ENCODE measurements at regions not wholly inside any gene's neighbourhood (a gene's known extent, or its start where the extent isn't known, plus 50 kb on each side); places are given as distances from the start of the nearest gene placed in this dataset.
"Not testable (repeated sequence)": the region's sequence is repeated elsewhere in the genome, so short reads cannot be mapped to it uniquely, and the experiment has no call there.

DNA sequence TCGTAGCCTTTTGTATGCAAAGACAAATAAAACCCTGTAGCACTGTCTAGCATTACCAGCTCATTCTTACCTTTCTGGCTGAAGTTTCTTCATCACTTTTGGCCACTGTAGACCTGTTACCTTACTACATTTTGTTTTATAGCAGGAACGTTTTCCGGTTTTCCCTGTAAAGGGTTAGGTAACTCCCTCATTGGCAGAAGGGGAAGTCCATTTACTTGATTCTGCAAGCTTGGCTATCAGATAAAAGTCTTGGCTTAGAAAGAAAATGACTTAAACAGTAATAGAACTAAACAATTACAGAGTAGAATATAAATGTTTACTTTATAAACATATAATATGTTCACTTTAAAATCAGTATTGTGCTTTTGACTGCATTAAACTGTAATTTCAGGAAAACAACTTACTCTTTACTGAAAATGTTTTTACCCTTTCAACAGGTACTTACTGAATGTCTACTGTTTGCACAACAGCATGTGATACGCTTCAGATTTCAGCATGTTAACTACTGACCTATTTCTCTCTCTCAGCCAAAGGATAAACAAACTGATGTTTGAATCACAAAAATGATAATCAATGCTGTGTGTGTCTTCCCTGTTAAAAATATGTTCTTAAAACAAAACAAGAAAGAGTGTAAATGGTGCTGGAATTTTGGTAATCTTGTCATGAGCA lies 67.1 kb downstream of the OTUD1 start:
- Histone ChIP-seq H3K27me3 (ENCODE audit: control insufficient read depth, insufficient read depth, low read length) (no peaks in the 10 kb centered on the region), H3K4me3 (ENCODE audit: low read length) (no peak overlapping the region), H3K27ac (ENCODE audit: low read length) (no peak overlapping the region), H3K4me1 (ENCODE audit: control insufficient read depth, insufficient read depth, low read length) (no peaks in the 10 kb centered on the region), H3K9me3 (ENCODE audit: control insufficient read depth, insufficient read depth, low read length) (no peaks in the 10 kb centered on the region), H3K36me3 (ENCODE audit: control insufficient read depth, insufficient read depth, low read length) (no peaks in the 10 kb centered on the region)
- DNase-seq: no peak
- TF ChIP-seq, protein P1, sequence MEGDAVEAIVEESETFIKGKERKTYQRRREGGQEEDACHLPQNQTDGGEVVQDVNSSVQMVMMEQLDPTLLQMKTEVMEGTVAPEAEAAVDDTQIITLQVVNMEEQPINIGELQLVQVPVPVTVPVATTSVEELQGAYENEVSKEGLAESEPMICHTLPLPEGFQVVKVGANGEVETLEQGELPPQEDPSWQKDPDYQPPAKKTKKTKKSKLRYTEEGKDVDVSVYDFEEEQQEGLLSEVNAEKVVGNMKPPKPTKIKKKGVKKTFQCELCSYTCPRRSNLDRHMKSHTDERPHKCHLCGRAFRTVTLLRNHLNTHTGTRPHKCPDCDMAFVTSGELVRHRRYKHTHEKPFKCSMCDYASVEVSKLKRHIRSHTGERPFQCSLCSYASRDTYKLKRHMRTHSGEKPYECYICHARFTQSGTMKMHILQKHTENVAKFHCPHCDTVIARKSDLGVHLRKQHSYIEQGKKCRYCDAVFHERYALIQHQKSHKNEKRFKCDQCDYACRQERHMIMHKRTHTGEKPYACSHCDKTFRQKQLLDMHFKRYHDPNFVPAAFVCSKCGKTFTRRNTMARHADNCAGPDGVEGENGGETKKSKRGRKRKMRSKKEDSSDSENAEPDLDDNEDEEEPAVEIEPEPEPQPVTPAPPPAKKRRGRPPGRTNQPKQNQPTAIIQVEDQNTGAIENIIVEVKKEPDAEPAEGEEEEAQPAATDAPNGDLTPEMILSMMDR (IDR thresholded peaks at IDR 0.05): no peak
- no peak for ATAC-seq
- no peaks in the 10 kb centered on the region for H3K36me3 Mint-ChIP-seq
- H3K4me1 Mint-ChIP-seq: no peaks in the 10 kb centered on the region
- H3K9me3 Mint-ChIP-seq: peaks cover 2 to 4% of the 10 kb centered on the region in 2 donors
- intact Hi-C loops (cut with micrococcal nuclease): no loop called here
- 80% methylated on average over 4 of the region's 4 CpGs for WGBS (ENCODE audit: insufficient coverage)
- no peak overlapping the region for H3K27ac Mint-ChIP-seq
- peaks cover 0 to 7% of the 10 kb centered on the region in 2 donors for H3K27me3 Mint-ChIP-seq (ENCODE audit: low read depth in 2 of 2)
- no peak overlapping the region for H3K4me3 Mint-ChIP-seq

DNA sequence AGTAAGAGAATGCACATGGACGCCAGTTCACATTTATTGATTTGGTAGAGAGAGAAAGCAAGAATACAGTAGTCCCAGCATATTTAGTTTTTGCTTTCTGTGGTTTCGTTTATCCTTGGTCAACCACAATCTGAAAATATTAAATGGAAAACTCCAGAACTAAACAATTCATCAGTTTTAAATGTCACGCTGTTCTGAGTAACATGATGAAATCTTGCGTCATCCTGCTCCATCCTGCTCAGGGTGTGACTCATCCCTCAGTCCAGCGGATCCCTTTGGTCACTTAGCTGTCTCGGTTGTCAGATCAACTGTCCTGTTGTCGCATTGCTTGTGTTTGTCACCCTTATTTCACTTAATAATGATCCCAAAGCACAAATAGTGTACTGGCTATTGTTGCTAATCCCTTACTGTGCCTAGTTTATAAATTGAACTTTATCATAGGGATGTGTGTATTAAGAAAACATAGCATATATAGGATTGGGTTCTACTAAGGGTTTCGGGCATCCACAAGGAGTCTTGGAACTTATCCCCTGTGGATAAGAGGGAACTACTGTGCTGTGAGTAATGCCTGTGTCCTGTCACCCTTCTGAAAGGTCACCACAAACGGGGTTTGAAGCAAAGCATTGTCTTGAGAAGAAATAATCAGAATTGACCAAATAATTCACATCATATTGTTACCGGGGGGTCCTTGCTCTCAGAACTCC lies 73.6 kb downstream of the OTUD1 start:
- no peak for DNase-seq
- Mint-ChIP-seq H3K4me3 (no peak overlapping the region), H3K27ac (no peak overlapping the region), H3K27me3 (ENCODE audit: low read depth in 2 of 2) (peaks cover 0 to 11% of the 10 kb centered on the region in 2 donors), H3K9me3 (peaks cover 2 to 4% of the 10 kb centered on the region in 2 donors), H3K4me1 (no peaks in the 10 kb centered on the region), H3K36me3 (no peaks in the 10 kb centered on the region)
- intact Hi-C loops (cut with micrococcal nuclease): no loop called here
- no peak overlapping the region for H3K4me3 ChIP-seq (ENCODE audit: low read length)
- no peaks in the 10 kb centered on the region for H3K4me1 ChIP-seq (ENCODE audit: control insufficient read depth, insufficient read depth, low read length)
- H3K9me3 ChIP-seq (ENCODE audit: control insufficient read depth, insufficient read depth, low read length): no peaks in the 10 kb centered on the region
- TF ChIP-seq, protein P1 (IDR thresholded peaks at IDR 0.05): no peak
- no peak for ATAC-seq
- 86% methylated on average over 10 of the region's 10 CpGs for WGBS (ENCODE audit: insufficient coverage)
- no peaks in the 10 kb centered on the region for H3K27me3 ChIP-seq (ENCODE audit: control insufficient read depth, insufficient read depth, low read length)
- H3K27ac ChIP-seq (ENCODE audit: low read length): no peak overlapping the region
- no peaks in the 10 kb centered on the region for H3K36me3 ChIP-seq (ENCODE audit: control insufficient read depth, insufficient read depth, low read length)

DNA sequence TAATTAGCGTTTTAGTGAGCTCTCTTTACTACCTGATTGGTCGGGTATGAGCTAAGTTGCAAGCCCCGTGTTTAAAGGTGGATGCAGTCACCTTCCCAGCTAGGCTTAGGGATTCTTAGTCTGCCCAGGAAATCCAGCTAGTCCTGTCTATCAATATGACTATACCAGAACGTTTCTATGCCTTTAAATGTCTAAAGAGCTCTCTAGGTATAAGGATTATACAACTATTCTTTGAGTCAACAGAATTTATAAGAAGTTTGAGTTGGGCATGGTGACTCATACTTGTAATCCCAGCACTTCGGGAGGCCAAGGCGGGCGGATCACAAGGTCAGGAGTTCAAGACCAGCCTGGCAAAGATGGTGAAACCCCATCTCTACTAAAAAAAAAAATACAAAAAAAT lies 74.7 kb downstream of the OTUD1 start:
- H3K27ac Mint-ChIP-seq; DNase-seq; H3K27me3 ChIP-seq (ENCODE audit: control insufficient read depth, insufficient read depth, low read length); H3K4me1 ChIP-seq (ENCODE audit: control insufficient read depth, insufficient read depth, low read length); H3K36me3 Mint-ChIP-seq; H3K4me1 Mint-ChIP-seq; H3K4me3 ChIP-seq (ENCODE audit: low read length); intact Hi-C loops (cut with micrococcal nuclease); H3K9me3 Mint-ChIP-seq; H3K27ac ChIP-seq (ENCODE audit: low read length); H3K4me3 Mint-ChIP-seq; H3K9me3 ChIP-seq (ENCODE audit: control insufficient read depth, insufficient read depth, low read length); ATAC-seq; H3K36me3 ChIP-seq (ENCODE audit: control insufficient read depth, insufficient read depth, low read length): not testable (repeated sequence)
- peaks cover 2 to 11% of the 10 kb centered on the region in 2 donors for H3K27me3 Mint-ChIP-seq (ENCODE audit: low read depth in 2 of 2)
- 94% methylated on average over 6 of the region's 7 CpGs for WGBS (ENCODE audit: insufficient coverage)

GRCh38 chr10:23514321-23514720 lies 75.4 kb downstream of the OTUD1 start:
- DNase-seq (no peak), ATAC-seq (no peak)
- intact Hi-C loops (cut with micrococcal nuclease): no loop called here
- Histone ChIP-seq H3K36me3 (ENCODE audit: control insufficient read depth, insufficient read depth, low read length) (no peaks in the 10 kb centered on the region), H3K27me3 (ENCODE audit: control insufficient read depth, insufficient read depth, low read length) (no peaks in the 10 kb centered on the region), H3K4me3 (ENCODE audit: low read length) (no peak overlapping the region), H3K27ac (ENCODE audit: low read length) (no peak overlapping the region), H3K4me1 (ENCODE audit: control insufficient read depth, insufficient read depth, low read length) (no peaks in the 10 kb centered on the region), H3K9me3 (ENCODE audit: control insufficient read depth, insufficient read depth, low read length) (no peaks in the 10 kb centered on the region)
- no peak overlapping the region for H3K27ac Mint-ChIP-seq
- no peaks in the 10 kb centered on the region for H3K4me1 Mint-ChIP-seq
- peaks cover 7 to 11% of the 10 kb centered on the region in 2 donors for H3K27me3 Mint-ChIP-seq (ENCODE audit: low read depth in 2 of 2)
- peaks cover 2 to 5% of the 10 kb centered on the region in 2 donors for H3K9me3 Mint-ChIP-seq
- peaks cover 6% of the 10 kb centered on the region for H3K36me3 Mint-ChIP-seq
- 75% methylated on average over 3 of the region's 4 CpGs for WGBS (ENCODE audit: insufficient coverage)
- H3K4me3 Mint-ChIP-seq: no peak overlapping the region
- TF ChIP-seq, protein P1 (IDR thresholded peaks at IDR 0.05): no peak

Data from natural killer cell (primary cell).